GM18517 (cell line): ENCODE measurements at regions not wholly inside any gene's neighbourhood (a gene's known extent, or its start where the extent isn't known, plus 50 kb on each side); places are given as distances from the start of the nearest gene placed in this dataset.
"Not testable (repeated sequence)": the region's sequence is repeated elsewhere in the genome, so short reads cannot be mapped to it uniquely, and the experiment has no call there.

Experiments
- ATAC-seq: cut with Tn5 transposase; IDR thresholded peaks from one replicate; pipeline ENCODE4 v1.9.1; 2021; ENCODE audit warnings: mild to moderate bottlenecking, moderate library complexity; ENCODE audit not compliant: unreplicated experiment

DNA sequence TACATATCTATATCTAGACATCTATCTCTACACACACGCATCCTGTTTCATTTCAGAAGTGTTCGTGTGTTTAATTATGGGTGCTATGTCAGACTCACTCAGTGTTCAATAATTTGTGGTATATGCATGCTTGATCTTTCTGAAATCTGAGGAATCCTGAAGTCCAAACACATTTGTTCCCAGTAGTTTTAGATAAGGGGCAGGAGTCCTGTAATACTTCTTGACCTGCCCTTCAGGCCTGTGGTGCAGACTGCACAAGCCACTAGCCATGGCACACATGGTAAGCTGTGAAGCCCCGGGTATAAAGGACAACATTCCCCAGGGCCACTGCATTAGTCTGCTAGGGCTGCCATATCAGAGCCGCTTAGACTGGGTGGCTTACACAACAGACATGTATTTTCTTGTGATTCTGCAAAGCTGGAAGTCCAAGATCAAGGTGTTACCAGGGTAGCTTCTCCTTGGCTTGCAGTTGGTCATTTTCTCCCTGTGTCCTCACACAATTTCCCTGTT, 267.2 kb downstream of the RHOU start:
- ATAC-seq, result no peak

DNA sequence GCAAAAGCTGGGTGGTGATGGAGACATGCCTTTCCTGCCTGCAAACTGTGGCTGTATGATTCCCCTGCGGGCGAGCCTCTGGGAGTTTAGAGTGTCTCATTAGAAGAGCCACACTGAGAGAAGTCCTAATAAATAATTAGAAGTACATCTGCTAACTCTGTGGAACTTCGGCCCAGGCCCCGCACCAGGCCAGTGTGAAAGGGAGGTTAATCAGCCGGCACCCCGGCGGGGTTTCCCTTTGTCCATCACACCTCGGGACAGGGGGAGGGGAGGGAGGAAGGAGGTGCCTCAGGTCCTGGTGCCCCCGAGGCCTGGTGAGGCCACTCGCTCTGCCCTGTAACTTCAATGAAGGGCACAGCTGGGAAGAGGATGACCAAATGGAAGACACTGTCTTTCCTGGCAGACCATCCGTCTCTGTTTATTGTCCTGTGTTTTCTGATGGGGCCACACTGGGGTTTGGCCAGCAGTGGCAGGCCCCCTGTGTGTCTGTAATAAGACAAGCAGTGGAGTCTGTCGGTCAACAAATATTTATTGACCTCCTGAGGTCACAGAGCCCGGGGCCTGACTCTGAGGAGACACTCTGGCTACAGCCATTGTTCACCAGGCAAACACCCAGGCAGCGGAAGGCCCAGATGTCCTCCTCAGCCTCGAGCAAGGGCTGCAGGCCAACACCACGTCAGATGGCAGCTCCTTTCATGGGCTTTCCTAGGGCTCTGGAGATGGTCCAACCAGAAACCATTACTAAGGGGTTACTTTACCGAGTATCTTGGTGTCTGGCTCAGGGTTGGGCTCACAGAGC, 267.5 kb upstream of the RAB4A start:
- ATAC-seq, result no peak

DNA sequence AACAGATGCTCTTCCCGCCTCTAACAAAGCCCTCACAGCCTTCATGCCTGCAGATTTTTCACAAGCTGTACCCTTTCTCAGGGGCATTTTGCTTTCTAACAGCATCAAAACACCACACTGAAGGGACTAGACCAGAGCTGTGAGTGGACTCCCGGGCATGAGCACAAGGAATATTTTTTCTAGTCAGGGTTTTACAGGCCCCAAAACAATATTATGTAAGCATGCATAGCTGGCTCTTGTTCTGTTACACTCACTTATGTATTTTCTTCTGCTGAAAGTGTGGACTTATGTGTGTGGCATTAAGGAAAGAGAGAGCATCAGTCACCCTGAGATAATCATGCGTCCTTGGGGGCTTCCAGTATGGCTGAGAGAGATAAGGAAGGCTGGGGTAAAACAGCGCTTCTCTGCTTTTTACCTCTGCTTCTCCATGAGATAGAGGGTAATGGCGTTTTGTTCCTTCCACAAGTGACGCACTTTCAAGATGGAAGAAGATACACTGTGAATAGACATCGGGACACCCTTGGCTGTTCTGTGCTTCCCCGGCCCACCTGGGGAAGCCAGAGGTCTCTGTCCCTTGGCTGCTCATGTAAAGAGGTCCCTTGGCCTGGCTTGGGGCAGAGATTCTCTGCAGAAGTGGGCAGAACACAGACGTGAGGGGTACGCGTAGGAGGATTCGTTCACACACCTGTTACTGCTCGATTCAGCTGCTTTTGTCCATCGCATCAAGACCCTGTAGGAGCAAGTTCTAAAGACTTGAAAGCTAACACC, 266.7 kb upstream of the RAB4A start:
- no peak for ATAC-seq

DNA sequence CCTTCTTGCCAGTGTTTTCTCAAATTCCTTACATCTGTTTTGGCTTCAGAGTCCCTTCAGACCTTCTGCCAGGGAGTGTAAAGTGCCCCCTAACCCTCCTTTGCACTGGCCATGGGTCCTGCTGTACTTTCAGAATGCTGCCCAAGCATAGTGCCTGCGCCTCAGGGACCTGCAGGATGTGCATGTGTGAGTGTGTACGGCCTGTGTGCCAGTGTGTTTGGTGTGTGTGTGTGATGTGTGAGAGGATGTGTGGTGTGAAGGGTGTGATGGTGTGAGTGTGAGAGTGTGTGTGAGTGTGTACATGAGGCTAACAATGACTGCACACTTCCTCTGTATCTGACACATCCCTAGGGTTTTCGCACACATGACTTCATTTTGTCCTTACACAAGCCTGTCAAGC, 265.8 kb upstream of the RAB4A start:
- ATAC-seq, result no peak

DNA sequence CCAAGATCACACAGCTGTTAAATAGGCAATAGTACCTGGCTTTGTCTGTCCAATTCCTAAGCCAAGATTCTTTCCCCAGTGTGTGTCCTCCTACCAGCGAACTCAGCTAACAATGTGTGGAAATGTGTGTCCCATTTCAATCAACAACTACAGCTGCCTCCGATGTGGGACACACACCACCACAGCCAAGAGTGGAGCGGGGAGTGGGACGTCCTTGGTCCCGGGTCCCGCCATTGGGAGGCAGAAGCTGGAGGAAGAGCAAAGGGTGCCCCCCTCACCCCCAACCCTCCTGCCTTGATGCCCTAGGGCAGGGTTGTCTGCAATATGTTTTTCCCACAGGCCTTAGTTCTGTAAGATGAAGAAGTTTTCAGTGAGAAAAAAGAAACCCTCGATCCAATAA, 265.4 kb upstream of the RAB4A start:
- ATAC-seq, result no peak

DNA sequence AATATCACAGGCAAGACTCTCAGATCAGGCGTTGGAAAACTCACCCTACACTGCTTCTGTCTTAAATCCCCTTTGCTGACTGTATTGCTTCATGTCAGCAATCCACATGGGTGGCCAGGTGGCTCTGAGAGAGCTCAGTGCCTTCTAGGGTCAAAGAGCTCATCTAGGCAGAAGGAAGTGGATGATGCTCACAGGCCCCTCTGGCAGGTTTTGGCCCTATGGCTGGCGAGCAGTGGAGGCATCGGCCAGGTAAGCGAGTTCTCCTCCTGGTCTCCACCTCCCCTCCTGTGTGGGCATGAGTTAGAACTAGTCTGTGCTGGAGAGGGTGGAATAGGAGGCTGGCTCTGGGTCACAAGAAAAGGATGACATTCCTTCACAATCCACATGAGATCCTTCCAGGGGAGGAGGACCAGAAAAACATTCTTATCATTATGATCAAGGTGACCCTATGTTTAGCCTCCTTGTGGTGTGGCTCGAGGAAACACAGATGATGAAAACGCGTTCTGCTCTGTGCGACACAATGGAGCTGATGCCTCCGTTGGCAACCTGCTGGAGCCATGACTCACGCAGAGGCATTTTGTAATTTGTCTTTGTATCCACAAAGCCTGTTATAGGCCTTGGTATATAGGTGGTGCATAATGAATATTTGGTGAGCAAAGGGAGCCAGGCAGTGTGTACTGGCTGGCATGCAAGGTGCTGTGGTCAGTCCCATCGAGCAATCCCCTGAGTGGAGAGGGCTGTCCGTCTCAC, 264.6 kb upstream of the RAB4A start:
- ATAC-seq, result no peak

DNA sequence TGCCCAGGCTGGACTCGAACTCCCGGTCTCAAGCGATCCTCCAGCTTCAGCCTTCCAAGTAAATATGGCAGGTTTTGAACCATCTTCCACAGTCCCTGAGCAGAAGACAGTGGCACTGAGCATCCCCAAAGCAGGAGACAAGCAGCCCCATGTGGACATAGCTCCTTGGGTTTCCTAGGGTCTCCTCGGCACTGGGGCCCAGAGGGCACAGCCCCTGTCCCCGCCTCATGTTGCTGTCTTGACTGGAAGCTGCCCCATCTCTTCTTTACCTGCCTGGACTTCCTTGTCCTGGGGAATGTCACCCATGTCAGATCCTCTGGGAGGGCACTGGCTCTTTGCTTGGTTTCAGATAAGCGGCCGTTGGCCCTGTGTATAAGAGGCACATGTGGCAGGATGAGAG, 263.7 kb upstream of the RAB4A start:
- no peak for ATAC-seq

DNA sequence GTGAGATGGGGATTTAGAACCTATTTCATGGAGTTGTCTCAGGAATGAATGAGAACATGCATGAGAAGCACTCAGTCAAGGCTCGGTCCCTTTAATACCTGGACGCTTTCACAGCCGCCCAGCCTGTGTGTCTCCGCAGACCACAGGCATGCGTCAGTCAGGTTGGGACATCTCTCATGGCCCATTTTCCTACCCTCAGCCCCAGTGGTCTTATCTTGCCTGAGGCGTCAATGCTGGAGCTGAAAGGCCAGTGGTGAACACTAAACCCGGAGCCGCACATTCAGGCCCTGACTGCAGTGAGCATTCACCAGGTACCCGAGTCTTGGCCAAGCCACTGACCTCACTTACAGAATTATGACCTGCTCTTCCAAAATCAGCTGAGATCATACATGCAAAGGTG, 263.2 kb upstream of the RAB4A start:
- no peak for ATAC-seq

DNA sequence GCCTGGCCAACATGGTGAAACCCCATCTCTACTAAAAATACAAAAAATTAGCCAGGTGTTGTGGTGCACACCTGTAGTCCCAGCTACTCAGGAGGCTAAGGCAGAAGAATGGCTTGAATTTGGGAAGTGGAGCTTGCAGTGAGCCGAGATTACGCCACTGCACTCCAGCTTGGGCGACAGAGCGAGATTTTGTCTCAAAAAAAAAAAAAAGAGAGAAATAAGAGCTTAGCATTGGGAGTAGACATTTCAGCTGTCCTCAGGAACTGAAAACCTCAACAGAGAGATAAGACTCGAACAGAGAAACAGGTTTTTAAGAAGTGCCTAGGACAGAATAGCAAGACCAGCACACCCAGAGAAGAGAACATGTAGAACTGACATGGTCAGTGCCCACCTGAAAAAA, 262.6 kb upstream of the RAB4A start:
- not testable (repeated sequence) for ATAC-seq

DNA sequence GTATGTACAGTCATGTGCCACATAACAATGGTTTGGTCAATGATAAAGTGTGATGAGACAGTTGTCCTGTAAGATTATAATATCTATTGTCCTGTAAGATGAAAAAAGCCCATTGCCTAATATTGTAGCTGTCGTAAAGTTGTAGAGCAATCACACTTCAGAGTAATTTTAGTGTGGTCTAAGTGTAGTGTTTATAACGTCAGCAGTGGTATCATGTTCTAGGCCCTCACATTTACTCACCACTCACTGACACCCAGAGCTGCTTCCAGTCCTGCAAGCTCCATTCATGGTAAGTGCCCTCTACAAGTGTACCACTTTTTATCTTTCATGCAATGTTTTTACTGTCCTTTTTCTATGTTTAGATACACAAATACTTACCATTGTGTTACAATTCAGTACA, 259.9 kb upstream of the RAB4A start:
- no peak for ATAC-seq

DNA sequence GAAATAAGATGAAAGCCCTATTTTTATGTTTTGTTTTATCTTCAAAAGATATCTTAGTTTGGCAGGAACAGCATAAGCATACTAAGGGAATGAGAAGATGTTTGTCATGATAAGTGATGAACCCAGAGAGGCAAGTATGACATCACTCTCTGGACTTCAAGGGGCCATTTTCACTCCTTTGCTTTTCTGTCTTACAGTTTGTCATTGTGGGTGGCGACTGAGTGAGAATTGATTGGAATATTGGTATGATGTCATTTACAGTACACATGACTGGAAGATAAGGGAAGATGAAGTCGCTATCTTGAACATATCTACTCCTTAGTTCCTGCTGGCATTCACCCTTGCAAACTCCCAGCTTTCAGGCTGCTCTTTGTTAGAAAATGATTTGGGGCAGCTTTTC, 258.1 kb upstream of the RAB4A start:
- ATAC-seq, result no peak

DNA sequence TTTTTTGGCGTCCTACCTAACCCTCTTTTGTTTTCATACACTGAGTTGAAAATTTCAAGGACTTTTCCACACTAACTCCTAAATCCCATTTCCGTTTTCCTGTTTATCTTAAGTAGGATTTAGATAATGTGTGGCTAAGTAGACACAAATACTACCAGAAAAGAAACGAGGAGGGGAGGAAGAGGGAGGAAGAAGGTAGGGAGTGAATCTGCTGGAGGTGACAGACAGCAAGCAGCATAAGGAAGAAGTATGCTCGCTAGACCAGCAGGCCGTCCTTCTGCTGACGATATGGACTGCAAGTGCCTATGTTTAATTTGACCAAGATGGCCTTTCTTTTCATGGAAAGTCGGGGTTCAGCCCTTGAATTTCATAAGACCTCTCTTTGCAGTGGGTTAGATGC, 256.9 kb upstream of the RAB4A start:
- ATAC-seq, result no peak

DNA sequence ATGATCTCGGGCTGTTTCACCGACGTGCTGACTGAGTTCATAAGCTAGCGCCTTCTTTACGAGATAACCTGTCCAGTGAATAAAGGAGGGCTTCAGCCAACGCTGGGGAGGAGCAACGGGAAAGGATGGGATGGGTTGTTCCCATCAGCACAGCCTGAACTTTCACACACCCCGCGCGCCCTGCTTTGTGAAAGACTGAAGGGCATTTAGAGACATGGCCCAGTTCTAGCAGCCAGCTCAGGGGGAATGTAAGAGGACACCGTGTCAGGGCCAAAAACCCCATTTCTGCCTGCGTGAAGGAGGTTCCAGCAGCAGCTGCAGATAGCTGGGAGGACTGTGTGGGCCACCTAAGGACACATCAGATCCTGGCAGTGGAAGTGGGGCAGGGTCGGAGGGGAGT, 255.1 kb upstream of the RAB4A start:
- no peak for ATAC-seq

DNA sequence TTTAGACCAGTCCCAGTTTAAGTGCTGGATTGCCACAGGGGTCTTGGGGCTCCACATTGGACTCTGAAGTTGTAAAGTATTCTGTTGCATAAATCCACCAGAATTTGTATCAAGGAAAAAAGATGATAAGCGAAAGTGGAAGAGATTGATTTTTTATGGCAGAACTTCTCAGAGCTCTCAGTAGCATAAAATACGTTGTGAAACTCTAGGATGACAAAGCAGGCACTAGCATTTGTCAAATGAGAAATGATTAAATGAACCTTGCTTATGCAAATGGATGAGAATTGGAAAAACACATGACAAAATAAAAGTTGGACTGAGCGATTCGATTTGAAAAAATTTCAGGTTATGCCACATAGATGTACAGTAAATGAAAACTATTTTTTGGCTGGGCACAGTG, 253.8 kb upstream of the RAB4A start:
- ATAC-seq, result no peak

DNA sequence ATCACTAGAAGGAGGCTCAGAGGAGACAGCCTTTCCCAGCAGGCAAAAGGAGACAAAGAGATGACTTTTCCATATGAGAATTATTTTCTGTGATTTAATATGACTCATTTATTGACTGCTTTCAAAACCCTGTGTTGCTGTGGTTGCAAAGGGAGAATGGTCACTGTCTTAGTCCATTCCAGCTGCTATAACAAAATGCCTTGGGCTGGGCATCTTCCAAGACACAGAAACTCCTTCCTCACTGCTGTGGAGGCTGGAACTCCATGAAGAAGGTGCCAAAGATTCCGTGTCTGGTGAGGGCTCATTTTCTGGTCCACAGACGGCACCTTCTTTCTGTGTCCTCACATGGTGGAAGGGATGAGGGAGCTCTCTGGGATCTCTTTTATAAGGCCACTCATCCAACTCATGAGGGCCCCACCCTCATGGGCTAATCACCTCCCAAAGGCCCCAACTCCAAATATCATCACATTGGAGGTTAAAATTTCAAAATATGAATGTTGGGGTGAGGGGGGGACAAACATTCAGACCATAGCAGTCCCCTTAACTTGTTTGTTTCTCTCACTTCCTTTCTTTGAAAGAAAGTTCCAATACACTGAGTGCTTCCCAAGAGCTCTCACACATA, 252.1 kb upstream of the RAB4A start:
- no peak for ATAC-seq

DNA sequence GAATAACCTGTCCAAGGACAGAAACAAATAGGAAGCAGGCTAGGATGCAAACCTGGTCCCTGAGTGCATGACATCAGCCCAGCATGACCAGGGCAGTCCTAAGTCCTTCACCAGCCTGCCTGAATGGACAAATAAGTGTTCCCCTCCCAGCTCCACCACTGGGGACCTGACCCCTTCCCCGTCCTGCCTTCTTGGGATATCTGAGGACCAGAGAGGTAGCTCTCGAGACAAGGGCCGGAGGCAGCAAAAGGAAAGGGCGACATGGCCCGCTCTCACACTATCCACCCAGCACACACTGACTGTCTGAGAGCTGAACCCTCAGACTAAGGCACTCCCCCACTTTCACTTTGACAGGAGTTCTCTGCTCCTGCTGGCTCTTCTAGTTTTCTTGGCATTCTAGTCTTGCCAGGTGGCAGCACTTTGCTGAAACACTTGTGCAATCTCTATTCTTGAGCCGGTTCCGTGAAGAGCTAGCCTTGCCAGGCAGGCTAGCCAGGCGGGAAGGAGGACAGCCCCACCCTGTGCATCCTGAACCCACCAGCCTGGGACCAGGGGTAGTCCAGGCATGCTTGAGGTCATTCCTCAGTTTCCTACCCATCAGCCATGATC, 251.1 kb upstream of the RAB4A start:
- ATAC-seq, result no peak

DNA sequence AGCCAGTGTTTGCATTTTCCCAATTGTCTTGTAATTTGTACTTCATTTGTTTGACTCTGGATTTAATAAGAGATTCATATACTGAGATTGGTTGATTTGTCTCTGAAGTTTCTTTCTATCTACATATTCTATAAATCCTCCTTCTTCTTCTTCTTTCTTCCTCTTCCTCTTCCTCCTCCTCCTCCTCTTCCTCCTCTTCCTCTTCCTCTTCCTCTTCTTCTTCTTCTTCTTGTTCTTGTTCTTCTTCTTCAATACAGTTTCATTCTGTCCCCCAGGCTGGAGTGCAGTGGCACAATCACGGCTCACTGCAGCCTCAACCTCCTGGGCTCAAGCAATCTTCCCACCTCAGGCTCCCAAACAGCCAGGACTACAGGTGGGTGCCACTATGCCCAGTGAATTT, 249.9 kb upstream of the RAB4A start:
- not testable (repeated sequence) for ATAC-seq

DNA sequence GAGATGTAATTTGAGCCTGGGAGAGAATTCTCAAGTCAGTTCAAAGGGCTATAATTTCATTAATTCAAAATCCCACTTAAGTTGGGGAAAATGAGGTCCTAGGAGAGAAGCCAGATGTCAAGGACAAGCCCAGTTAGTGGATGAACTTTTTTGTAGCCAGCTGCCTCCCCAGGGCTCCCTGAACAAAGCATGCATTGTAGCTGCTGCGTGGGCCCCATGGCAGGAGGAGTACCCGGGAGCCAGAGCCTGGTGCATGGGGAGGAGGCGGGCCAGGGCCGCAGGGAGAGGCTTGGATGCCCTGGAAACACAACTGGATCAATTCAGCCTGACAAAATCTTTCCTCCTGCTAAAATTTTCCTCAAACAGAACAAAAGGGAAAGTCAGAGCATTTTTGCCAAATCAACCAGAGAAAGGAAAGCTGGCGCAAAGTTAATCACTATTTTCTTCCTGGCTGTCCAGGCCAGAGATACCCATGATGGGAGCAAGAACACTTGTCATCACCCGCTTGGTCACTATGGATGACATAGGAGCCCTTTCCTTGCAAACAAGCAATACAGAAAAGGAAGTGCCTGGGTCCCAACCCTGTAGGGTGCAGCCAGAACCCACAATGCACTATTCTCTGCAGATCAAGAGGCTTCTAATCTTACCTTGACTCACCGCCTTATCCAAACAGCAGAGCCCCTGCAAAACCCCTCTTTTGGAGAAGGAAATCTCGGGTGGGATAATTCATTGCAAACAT, 248.1 kb upstream of the RAB4A start:
- ATAC-seq, result no peak

DNA sequence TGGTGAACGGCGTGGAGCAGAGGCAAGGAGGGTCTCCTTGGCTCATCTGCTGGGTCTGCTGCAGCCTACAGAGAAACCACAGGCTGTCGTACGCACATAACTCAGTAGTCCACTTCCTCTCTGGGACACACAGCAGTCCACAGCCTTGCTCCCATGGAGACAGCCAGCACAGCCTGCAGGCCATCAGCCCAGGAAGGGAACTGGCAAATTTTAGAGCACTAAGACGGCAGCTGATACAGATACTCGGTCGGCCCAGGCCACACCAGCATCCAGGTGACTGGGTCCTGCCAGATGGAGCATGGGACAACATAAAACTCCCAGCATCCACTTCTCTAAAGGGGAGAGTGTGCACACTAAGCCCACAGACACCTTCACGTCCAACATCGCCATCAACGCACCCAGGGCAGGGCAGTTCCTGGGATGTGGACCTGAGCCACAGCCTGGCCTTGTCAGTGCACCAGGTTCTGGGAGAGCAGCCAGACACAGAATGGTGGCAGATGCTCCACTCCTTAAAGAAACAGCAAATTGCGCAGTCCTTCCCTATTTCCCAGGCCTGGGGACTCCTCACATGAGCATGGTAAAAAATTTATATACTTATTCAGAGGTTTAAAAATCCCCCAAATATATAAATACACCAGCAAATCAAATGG, 247.1 kb upstream of the RAB4A start:
- no peak for ATAC-seq
